GM12878 (cell line): ENCODE measurements at regions not wholly inside any gene's neighbourhood (a gene's known extent, or its start where the extent isn't known, plus 50 kb on each side); places are given as distances from the start of the nearest gene placed in this dataset.

ENCODE experiments used
- ATAC-seq: fragments of 200-7000 bp; cut with Tn5 transposase; 3 replicates; pipeline ENCODE4 v1.9.1; 2020; ENCODE audit warnings: mild to moderate bottlenecking, moderate library complexity
- BruUV-seq: library from RNA; stranded (reverse); fragments of 400-500 nt; replicated peaks from 2 replicates; lab custom pipeline; 2021; lab: Mats Ljungman, UMichigan
- CTCF ChIA-PET: fragments of 300-600 bp; sonication (Branson Sonifier 250); formaldehyde crosslinking; extraction: SDS; loops from one replicate; lab custom pipeline; 2021; ENCODE audit warnings: inconsistent platforms; lab: Yijun Ruan, JAX
- POLR2A ChIA-PET: fragments of 350-600 bp; formaldehyde crosslinking; extraction: SDS; loops from one replicate; lab custom pipeline; 2021; ENCODE audit warnings: inconsistent platforms; lab: Charles Lee
- RAD21 ChIA-PET: fragments of 300-600 bp; sonication (Branson Sonifier 250); formaldehyde crosslinking; loops from one replicate; lab custom pipeline; 2023; ENCODE audit warnings: antibody characterized with exemption; ENCODE audit not compliant: unreplicated experiment; lab: Charles Lee
- SMC1A ChIA-PET: fragments of 300-600 bp; sonication (Branson Sonifier 250); formaldehyde crosslinking; loops from one replicate; lab custom pipeline; 2023; ENCODE audit not compliant: unreplicated experiment, uncharacterized antibody; lab: Charles Lee
- DNase-seq: peaks from one replicate; pipeline ENCODE4 v3.0.0-alpha.2; 2011; ENCODE audit warnings: low read depth, low spot score
- FAIRE-seq: peaks from 3 replicates; lab custom pipeline; 2011; peaks lifted over from hg19 to GRCh38; lab: Jason Lieb, UNC
- H2AFZ ChIP-seq: 2 replicates; pipeline ENCODE4 v1.6.0; 2011; ENCODE audit warnings: low read depth, low read length, control low read depth; ENCODE audit not compliant: control insufficient read depth
- H3K27ac ChIP-seq: 2 replicates; pipeline ENCODE4 v1.5.1; 2011; ENCODE audit warnings: control low read depth; ENCODE audit not compliant: control insufficient read depth, insufficient read depth
- H3K27me3 ChIP-seq, 2 experiments: replicated peaks in 1 of 2; 2 replicates each; pipeline versions ENCODE4 v1.6.0 to v1.6.1; 2011; ENCODE audit warnings: low read length in 1 of 2; ENCODE audit not compliant: control insufficient read depth in 2 of 2, insufficient read depth in 2 of 2
- H3K36me3 ChIP-seq, 2 experiments: 2 replicates each; pipeline ENCODE4 v1.5.1; 2011; ENCODE audit warnings: low read length in 1 of 2; ENCODE audit not compliant: control insufficient read depth in 2 of 2, insufficient read depth in 2 of 2
- H3K4me1 ChIP-seq: 2 replicates; pipeline ENCODE4 v1.6.1; 2011; ENCODE audit warnings: mild to moderate bottlenecking, low read length, moderate library complexity, mixed read lengths; ENCODE audit not compliant: control insufficient read depth, insufficient read depth
- H3K4me2 ChIP-seq: 2 replicates; pipeline ENCODE4 v1.6.0; 2011; ENCODE audit warnings: control low read depth; ENCODE audit not compliant: control insufficient read depth, insufficient read depth
- H3K4me3 ChIP-seq: fragments of 200-600 bp; sonication (generic); 2 replicates; pipeline ENCODE4 v1.5.1; 2016
- H3K79me2 ChIP-seq: 2 replicates; pipeline ENCODE4 v1.6.0; 2011; ENCODE audit warnings: low read length; ENCODE audit not compliant: control insufficient read depth, insufficient read depth
- H3K9ac ChIP-seq: 2 replicates; pipeline ENCODE4 v1.8.0; 2011; ENCODE audit warnings: low read length, control low read depth, mixed read lengths; ENCODE audit not compliant: control insufficient read depth, insufficient read depth
- H3K9me3 ChIP-seq: replicated peaks from 3 replicates; pipeline ENCODE4 v1.5.1; 2011; ENCODE audit warnings: mild to moderate bottlenecking, low read length; ENCODE audit not compliant: control insufficient read depth, insufficient read depth
- H4K20me1 ChIP-seq: 2 replicates; pipeline ENCODE4 v1.6.0; 2011; ENCODE audit not compliant: control insufficient read depth, insufficient read depth
- DPF2 ChIP-seq: fragments of 450-650 bp; IDR thresholded peaks from 2 replicates; pipeline ENCODE4 v1.6.1; 2017; ENCODE audit warnings: mild to moderate bottlenecking
- KLF5 ChIP-seq: fragments of 450-650 bp; IDR thresholded peaks from 2 replicates; pipeline ENCODE4 v1.6.1; 2014; ENCODE audit warnings: mild to moderate bottlenecking; ENCODE audit not compliant: partially characterized antibody
- MTA2 ChIP-seq: fragments of 450-650 bp; IDR thresholded peaks from 2 replicates; pipeline ENCODE4 v1.6.1; 2016; ENCODE audit warnings: low read depth, mild to moderate bottlenecking, moderate library complexity
- POLR2AphosphoS5 ChIP-seq: IDR thresholded peaks from 2 replicates; pipeline ENCODE4 v1.6.1; 2011; ENCODE audit warnings: mild to moderate bottlenecking, low read length, inconsistent platforms
- TARDBP ChIP-seq: IDR thresholded peaks from 2 replicates; pipeline ENCODE4 v1.6.1; 2016; ENCODE audit warnings: borderline replicate concordance
- WRNIP1 ChIP-seq: IDR thresholded peaks from 2 replicates; pipeline ENCODE4 v1.6.1; 2011; ENCODE audit warnings: low read depth, low read length, improper control_type of control experiment, borderline replicate concordance
- ZBTB11 ChIP-seq: fragments of 450-650 bp; formaldehyde crosslinking; IDR thresholded peaks from 2 replicates; pipeline ENCODE4 v1.5.0; 2022; ENCODE audit warnings: mild to moderate bottlenecking, missing genetic modification characterization
- WGBS: methylation state at CpG from one replicate; pipeline ENCODE4 v1.1.6; 2016; ENCODE audit warnings: low lambda C conversion rate; ENCODE audit not compliant: insufficient replicate concordance, insufficient coverage; ENCODE audit errors: missing lambda C conversion rate; 5-methylcytosine and 5-hydroxymethylcytosine counted together
- in situ Hi-C: fragments of 300-500 bp; cut with MboI; formaldehyde crosslinking; loops from 9 replicates; pipeline ENCODE4 v1.14.3; 2018; ENCODE audit warnings: mixed read lengths
- intact Hi-C: fragments of 100-400 bp; cut with micrococcal nuclease; formaldehyde crosslinking; loops from one replicate; pipeline ENCODE4 v1.14.2; 2022; ENCODE audit not compliant: unreplicated experiment
- TF ChIP-seq, protein P1 (sequence below): fragments of 450-650 bp; IDR thresholded peaks from 2 replicates; pipeline ENCODE4 v1.6.1; 2018; ENCODE audit warnings: mild to moderate bottlenecking, low read depth, moderate library complexity; ENCODE audit not compliant: partially characterized antibody
- TF ChIP-seq, protein P2 (sequence below): IDR thresholded peaks from 2 replicates; pipeline ENCODE4 v1.6.1; 2012; ENCODE audit warnings: low read depth, low read length, improper control_type of control experiment
- TF ChIP-seq, protein P3 (sequence below): fragments of 450-650 bp; IDR thresholded peaks from 2 replicates; pipeline ENCODE4 v1.6.1; 2017; ENCODE audit warnings: borderline replicate concordance

GRCh38 chr4:138797646-138798045, 217.9 kb upstream of the NOCT start:
- Histone ChIP-seq H3K4me2 (no peak overlapping the region), H2AFZ (no peak overlapping the region), H3K4me1 (no peaks in the 10 kb centered on the region), H3K27me3 (no peaks in the 10 kb centered on the region), H3K9me3 (no peaks in the 10 kb centered on the region), H4K20me1 (no peaks in the 10 kb centered on the region), H3K36me3 (no peaks in the 10 kb centered on the region), H3K4me3 (no peak overlapping the region), H3K79me2 (no peaks in the 10 kb centered on the region), H3K9ac (no peak overlapping the region), H3K27ac (no peak overlapping the region)
- TF ChIP-seq MTA2: no peak
- no peak for TF ChIP-seq DPF2
- no peak for TF ChIP-seq POLR2AphosphoS5
- TF ChIP-seq, protein P1, sequence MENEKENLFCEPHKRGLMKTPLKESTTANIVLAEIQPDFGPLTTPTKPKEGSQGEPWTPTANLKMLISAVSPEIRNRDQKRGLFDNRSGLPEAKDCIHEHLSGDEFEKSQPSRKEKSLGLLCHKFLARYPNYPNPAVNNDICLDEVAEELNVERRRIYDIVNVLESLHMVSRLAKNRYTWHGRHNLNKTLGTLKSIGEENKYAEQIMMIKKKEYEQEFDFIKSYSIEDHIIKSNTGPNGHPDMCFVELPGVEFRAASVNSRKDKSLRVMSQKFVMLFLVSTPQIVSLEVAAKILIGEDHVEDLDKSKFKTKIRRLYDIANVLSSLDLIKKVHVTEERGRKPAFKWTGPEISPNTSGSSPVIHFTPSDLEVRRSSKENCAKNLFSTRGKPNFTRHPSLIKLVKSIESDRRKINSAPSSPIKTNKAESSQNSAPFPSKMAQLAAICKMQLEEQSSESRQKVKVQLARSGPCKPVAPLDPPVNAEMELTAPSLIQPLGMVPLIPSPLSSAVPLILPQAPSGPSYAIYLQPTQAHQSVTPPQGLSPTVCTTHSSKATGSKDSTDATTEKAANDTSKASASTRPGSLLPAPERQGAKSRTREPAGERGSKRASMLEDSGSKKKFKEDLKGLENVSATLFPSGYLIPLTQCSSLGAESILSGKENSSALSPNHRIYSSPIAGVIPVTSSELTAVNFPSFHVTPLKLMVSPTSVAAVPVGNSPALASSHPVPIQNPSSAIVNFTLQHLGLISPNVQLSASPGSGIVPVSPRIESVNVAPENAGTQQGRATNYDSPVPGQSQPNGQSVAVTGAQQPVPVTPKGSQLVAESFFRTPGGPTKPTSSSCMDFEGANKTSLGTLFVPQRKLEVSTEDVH: no peak
- TF ChIP-seq TARDBP: no peak
- TF ChIP-seq WRNIP1: no peak
- intact Hi-C loops (no loop called here), in situ Hi-C loops (no loop called here)
- 58% methylated on average over 1 of the region's 2 CpGs for WGBS
- no peak for FAIRE-seq
- ChIA-PET RAD21 (no interaction called here), SMC1A (no interaction called here), CTCF (no interaction called here), POLR2A (no interaction called here)
- BruUV-seq: no TSS peak
- no peak for DNase-seq
- ATAC-seq: no peak

DNA sequence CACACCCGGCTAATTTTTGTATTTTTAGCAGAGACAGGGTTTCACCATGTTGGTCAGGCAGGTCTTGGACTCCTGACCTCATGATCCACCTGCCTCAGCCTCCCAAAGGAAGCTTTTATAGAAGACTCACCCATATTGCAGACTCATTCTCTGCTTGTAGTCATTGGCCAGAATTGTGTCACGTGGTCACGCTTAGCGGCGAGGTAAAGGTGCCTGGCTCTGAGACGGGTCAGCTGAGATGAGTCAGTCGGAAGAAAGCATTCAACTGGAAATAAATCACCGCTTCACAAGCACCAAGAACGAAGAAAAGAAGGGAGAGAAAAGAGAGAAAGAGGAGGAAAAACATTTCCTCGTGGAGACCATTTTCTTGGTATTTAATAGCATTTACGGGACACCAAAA, 218.8 kb upstream of the NOCT start:
- ChIA-PET POLR2A (no interaction called here), SMC1A (no interaction called here), CTCF (interaction anchor here (1.0 kb wide), 1 partner anchor 19 kb away, joined by 4 read pairs; no protein-coding TSS in a partner anchor), RAD21 (no interaction called here)
- no peaks in the 10 kb centered on the region for H3K9me3 ChIP-seq
- intact Hi-C loops: no loop called here
- H3K27ac ChIP-seq: no peak overlapping the region
- no TSS peak for BruUV-seq
- no peaks in the 10 kb centered on the region for H3K4me1 ChIP-seq
- H3K27me3 ChIP-seq: no peaks in the 10 kb centered on the region
- ATAC-seq: no peak
- H2AFZ ChIP-seq: no peak overlapping the region
- H3K36me3 ChIP-seq: no peaks in the 10 kb centered on the region
- no peak for DNase-seq
- H4K20me1 ChIP-seq: no peaks in the 10 kb centered on the region
- H3K79me2 ChIP-seq: no peaks in the 10 kb centered on the region
- no peak overlapping the region for H3K4me3 ChIP-seq
- no peak for FAIRE-seq
- no peak overlapping the region for H3K4me2 ChIP-seq
- no peak overlapping the region for H3K9ac ChIP-seq
- TF ChIP-seq KLF5 (no peak), ZBTB11 (no peak)
- TF ChIP-seq, protein P2, sequence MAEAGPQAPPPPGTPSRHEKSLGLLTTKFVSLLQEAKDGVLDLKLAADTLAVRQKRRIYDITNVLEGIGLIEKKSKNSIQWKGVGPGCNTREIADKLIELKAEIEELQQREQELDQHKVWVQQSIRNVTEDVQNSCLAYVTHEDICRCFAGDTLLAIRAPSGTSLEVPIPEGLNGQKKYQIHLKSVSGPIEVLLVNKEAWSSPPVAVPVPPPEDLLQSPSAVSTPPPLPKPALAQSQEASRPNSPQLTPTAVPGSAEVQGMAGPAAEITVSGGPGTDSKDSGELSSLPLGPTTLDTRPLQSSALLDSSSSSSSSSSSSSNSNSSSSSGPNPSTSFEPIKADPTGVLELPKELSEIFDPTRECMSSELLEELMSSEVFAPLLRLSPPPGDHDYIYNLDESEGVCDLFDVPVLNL: no peak
- TF ChIP-seq, protein P3, sequence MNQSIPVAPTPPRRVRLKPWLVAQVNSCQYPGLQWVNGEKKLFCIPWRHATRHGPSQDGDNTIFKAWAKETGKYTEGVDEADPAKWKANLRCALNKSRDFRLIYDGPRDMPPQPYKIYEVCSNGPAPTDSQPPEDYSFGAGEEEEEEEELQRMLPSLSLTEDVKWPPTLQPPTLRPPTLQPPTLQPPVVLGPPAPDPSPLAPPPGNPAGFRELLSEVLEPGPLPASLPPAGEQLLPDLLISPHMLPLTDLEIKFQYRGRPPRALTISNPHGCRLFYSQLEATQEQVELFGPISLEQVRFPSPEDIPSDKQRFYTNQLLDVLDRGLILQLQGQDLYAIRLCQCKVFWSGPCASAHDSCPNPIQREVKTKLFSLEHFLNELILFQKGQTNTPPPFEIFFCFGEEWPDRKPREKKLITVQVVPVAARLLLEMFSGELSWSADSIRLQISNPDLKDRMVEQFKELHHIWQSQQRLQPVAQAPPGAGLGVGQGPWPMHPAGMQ: no peak
- WGBS: 31% methylated on average over 11 of the region's 11 CpGs
- in situ Hi-C loops: no loop called here
